GM12892 (cell line): ENCODE measurements at regions not wholly inside any gene's neighbourhood (a gene's known extent, or its start where the extent isn't known, plus 50 kb on each side); places are given as distances from the start of the nearest gene placed in this dataset.

Experiments used
- POLR2AphosphoS5 ChIP-seq: IDR thresholded peaks from 2 replicates; pipeline ENCODE4 v1.6.1; 2011; ENCODE audit warnings: low read depth, low read length, control low read depth
- TAF1 ChIP-seq: IDR thresholded peaks from 2 replicates; pipeline ENCODE4 v1.6.1; 2011; ENCODE audit warnings: low read depth, mild to moderate bottlenecking, control low read depth, low read length, borderline replicate concordance

DNA sequence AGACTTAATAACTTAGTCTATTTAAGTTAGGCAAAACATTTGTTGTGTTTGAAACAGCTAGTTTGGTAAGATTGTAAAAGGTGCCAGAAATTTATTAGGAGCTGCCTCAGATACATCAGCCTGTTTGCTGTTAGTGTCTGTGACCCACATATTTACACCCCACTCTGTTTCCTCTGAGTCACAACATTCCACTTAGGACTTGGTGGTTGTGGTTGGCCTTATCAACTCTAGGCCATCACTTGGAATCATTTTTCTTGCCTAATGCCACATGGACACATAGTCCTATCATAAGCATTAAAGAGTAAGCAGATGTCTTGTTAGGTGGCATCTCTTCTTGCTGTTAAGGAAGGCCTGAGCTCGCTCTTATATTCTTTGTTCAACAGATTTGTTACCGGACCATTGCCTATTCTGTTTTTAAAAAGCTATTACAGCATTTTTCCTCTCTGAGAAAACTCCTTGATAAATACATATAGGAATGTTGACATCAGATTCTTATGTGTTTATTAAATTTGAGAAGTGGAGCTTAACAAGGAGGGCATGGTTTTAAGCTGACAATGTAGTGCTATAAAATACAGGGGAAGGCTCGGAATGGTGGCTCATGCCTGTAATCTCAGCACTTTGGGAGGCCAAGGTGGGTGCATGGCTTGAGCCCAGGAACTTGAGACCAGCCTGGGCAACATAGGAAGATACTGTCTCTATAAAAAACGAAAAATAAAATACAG lies 51.2 kb upstream of the PGRMC2 start:
- TF ChIP-seq TAF1 (no peak), POLR2AphosphoS5 (no peak)
